GM23338 (cell line): ENCODE measurements at regions not wholly inside any gene's neighbourhood (a gene's known extent, or its start where the extent isn't known, plus 50 kb on each side); places are given as distances from the start of the nearest gene placed in this dataset.

ENCODE experiments used
- CREB1 ChIP-seq: fragments of 250-450 bp; sonication (Bioruptor Pico); IDR thresholded peaks from 2 replicates; pipeline ENCODE4 v1.5.0; 2020; ENCODE audit warnings: low read depth, mild to moderate bottlenecking, moderate library complexity
- ETS1 ChIP-seq: IDR thresholded peaks from 2 replicates; pipeline ENCODE4 v1.6.1; 2016; ENCODE audit warnings: antibody characterized with exemption
- EZH2 ChIP-seq: fragments of 200-600 bp; sonication (generic); IDR thresholded peaks from one replicate; pipeline ENCODE4 v1.8.0; 2017; ENCODE audit warnings: antibody characterized with exemption, mild to moderate bottlenecking, low read depth; ENCODE audit not compliant: unreplicated experiment
- EZH2phosphoT487 ChIP-seq: fragments of 200-600 bp; sonication (generic); IDR thresholded peaks from one replicate; pipeline ENCODE4 v1.8.1; 2018; ENCODE audit warnings: antibody characterized with exemption; ENCODE audit not compliant: unreplicated experiment
- JUNB ChIP-seq: IDR thresholded peaks from one replicate; pipeline ENCODE4 v1.6.1; 2016; ENCODE audit warnings: antibody characterized with exemption; ENCODE audit not compliant: unreplicated experiment
- POLR2AphosphoS5 ChIP-seq: IDR thresholded peaks from 2 replicates; pipeline ENCODE4 v1.6.1; 2016; ENCODE audit warnings: antibody characterized with exemption, low read depth
- REST ChIP-seq: IDR thresholded peaks from one replicate; pipeline ENCODE4 v1.6.1; 2018; ENCODE audit warnings: antibody characterized with exemption; ENCODE audit not compliant: unreplicated experiment
- STAT1 ChIP-seq: IDR thresholded peaks from one replicate; pipeline ENCODE4 v1.6.1; 2016; ENCODE audit warnings: antibody characterized with exemption; ENCODE audit not compliant: unreplicated experiment
- ZNF114 ChIP-seq: fragments of 250-450 bp; sonication (Bioruptor Pico); IDR thresholded peaks from 2 replicates; pipeline ENCODE4 v1.5.0; 2020; ENCODE audit warnings: mild to moderate bottlenecking, moderate library complexity
- ZNF331 ChIP-seq: fragments of 250-450 bp; sonication (Bioruptor Pico); IDR thresholded peaks from 2 replicates; pipeline ENCODE4 v1.5.0; 2020; ENCODE audit warnings: low read depth, mild to moderate bottlenecking, moderate library complexity
- ZNF462 ChIP-seq: fragments of 250-450 bp; sonication (Bioruptor Pico); IDR thresholded peaks from 2 replicates; pipeline ENCODE4 v1.5.0; 2020; ENCODE audit warnings: mild to moderate bottlenecking, moderate library complexity
- TF ChIP-seq, protein P1 (sequence below), 2 experiments: fragments of 200-600 bp in 1 of 2; sonication (generic) in 1 of 2; conservative IDR thresholded peaks; 2 replicates each; pipeline versions ENCODE4 v1.5.1 to v1.6.1; 2016 to 2017; ENCODE audit warnings: antibody characterized with exemption in 2 of 2, low read depth in 2 of 2, mild to moderate bottlenecking in 2 of 2, moderate library complexity in 1 of 2

DNA sequence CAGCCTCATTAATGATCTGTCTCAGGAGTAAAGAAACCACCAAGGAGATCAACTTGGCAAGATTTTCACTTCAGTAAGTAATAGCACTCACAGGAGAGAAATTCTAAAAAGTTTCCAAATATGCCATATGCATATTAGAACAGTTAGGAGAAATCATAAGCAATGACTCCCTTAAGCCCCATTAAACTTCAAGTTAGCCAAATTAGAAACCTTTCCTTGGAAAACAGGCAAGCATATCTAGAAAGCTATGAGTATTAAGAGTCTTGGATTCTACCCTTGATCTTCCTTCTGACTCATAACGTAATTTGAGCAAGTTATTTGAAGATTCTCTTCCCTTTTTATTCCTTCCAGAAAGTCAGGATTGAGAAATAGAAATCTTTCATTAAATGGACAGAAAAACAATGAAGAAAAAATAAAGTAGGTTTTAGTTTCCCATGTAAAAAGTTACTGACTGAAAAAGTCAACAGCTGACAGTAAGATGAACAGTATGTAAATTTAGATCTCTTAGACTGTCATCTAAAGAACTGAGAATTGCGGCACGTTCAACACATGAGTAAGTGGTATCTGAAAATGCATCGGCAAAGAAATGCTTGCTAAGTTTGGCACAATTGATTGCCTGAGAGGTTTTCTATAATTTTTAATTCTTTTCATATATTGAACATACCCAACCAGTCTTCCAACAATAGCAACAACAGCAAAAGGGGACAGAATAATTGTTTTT lies 565.7 kb upstream of the FTMT start:
- TF ChIP-seq, protein P1, sequence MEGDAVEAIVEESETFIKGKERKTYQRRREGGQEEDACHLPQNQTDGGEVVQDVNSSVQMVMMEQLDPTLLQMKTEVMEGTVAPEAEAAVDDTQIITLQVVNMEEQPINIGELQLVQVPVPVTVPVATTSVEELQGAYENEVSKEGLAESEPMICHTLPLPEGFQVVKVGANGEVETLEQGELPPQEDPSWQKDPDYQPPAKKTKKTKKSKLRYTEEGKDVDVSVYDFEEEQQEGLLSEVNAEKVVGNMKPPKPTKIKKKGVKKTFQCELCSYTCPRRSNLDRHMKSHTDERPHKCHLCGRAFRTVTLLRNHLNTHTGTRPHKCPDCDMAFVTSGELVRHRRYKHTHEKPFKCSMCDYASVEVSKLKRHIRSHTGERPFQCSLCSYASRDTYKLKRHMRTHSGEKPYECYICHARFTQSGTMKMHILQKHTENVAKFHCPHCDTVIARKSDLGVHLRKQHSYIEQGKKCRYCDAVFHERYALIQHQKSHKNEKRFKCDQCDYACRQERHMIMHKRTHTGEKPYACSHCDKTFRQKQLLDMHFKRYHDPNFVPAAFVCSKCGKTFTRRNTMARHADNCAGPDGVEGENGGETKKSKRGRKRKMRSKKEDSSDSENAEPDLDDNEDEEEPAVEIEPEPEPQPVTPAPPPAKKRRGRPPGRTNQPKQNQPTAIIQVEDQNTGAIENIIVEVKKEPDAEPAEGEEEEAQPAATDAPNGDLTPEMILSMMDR (conservative IDR thresholded peaks at IDR 0.05; ENCODE audit: low read depth in 2 of 2), result no peak
- no peak for TF ChIP-seq REST
- no peak for TF ChIP-seq EZH2phosphoT487
- no peak for TF ChIP-seq JUNB
- no peak for TF ChIP-seq CREB1 (CRISPR knock-in tag)
- no peak for TF ChIP-seq EZH2
- no peak for TF ChIP-seq POLR2AphosphoS5
- TF ChIP-seq STAT1, result no peak
- TF ChIP-seq ETS1, result no peak
- TF ChIP-seq ZNF114 (CRISPR knock-in tag), result no peak
- no peak for TF ChIP-seq ZNF331 (CRISPR knock-in tag)
- TF ChIP-seq ZNF462 (CRISPR knock-in tag), result no peak
